HG03432 (cell line): ENCODE measurements at regions not wholly inside any gene's neighbourhood (a gene's known extent, or its start where the extent isn't known, plus 50 kb on each side); places are given as distances from the start of the nearest gene placed in this dataset.
A peak's percentile ranks its signal among the peaks of the same experiment; 100 is the strongest.
"Not testable (repeated sequence)": the region's sequence is repeated elsewhere in the genome, so short reads cannot be mapped to it uniquely, and the experiment has no call there.

ENCODE experiments used
- ATAC-seq: cut with Tn5 transposase; IDR thresholded peaks from one replicate; pipeline ENCODE4 v1.9.1; 2021; ENCODE audit warnings: mild to moderate bottlenecking, moderate library complexity; ENCODE audit not compliant: unreplicated experiment

GRCh38 chr18:65206551-65207260 is 544.1 kb upstream of the CDH7 start:
- ATAC-seq, result peak; percentile 40

- no peak for ATAC-seq
These were observed 548.7 kb upstream of the CDH7 start for GRCh38 chr18:65202091-65202490.

GRCh38 chr18:65175681-65176080 is 575.1 kb upstream of the CDH7 start:
- no peak for ATAC-seq

GRCh38 chr18:65162086-65162485 is 588.7 kb upstream of the CDH7 start:
- not testable (repeated sequence) for ATAC-seq

GRCh38 chr18:65146482-65147021 is 604.3 kb upstream of the CDH7 start:
- ATAC-seq, result no peak

- ATAC-seq, result no peak
These were observed 605.5 kb upstream of the CDH7 start for GRCh38 chr18:65145312-65145711.

GRCh38 chr18:65133610-65134009 is 617.2 kb upstream of the CDH7 start:
- no peak for ATAC-seq

- no peak for ATAC-seq
These were observed 626.2 kb upstream of the CDH7 start for GRCh38 chr18:65124633-65125032.

- no peak for ATAC-seq
These were observed 646.9 kb upstream of the CDH7 start for GRCh38 chr18:65103864-65104263.

- ATAC-seq, result no peak
These were observed 657.5 kb upstream of the CDH7 start for GRCh38 chr18:65093346-65093745.

GRCh38 chr18:65091744-65092329 is 659.0 kb upstream of the CDH7 start:
- no peak for ATAC-seq

GRCh38 chr18:65082907-65083306 is 667.9 kb upstream of the CDH7 start:
- ATAC-seq, result no peak

- ATAC-seq, result no peak
These were observed 669.0 kb upstream of the CDH7 start for GRCh38 chr18:65081786-65082185.

- ATAC-seq, result no peak
These were observed 677.7 kb upstream of the CDH7 start for GRCh38 chr18:65073060-65073550.

GRCh38 chr18:65057439-65058083 is 693.3 kb upstream of the CDH7 start:
- ATAC-seq, result no peak

GRCh38 chr18:65056575-65056974 is 694.2 kb upstream of the CDH7 start:
- ATAC-seq, result no peak

- no peak for ATAC-seq
These were observed 701.2 kb upstream of the CDH7 start for GRCh38 chr18:65049586-65049985.

- ATAC-seq, result no peak
These were observed 711.2 kb upstream of the CDH7 start for GRCh38 chr18:65039578-65039977.

- no peak for ATAC-seq
These were observed 715.1 kb upstream of the CDH7 start for GRCh38 chr18:65035701-65036100.

GRCh38 chr18:65025756-65026155 is 725.1 kb upstream of the CDH7 start:
- no peak for ATAC-seq

GRCh38 chr18:65021021-65021420 is 729.8 kb upstream of the CDH7 start:
- ATAC-seq, result no peak

GRCh38 chr18:65018184-65018583 is 732.6 kb upstream of the CDH7 start:
- ATAC-seq, result no peak
